GM12891 (cell line): ENCODE measurements at regions not wholly inside any gene's neighbourhood (a gene's known extent, or its start where the extent isn't known, plus 50 kb on each side); places are given as distances from the start of the nearest gene placed in this dataset.
"Not testable (repeated sequence)": the region's sequence is repeated elsewhere in the genome, so short reads cannot be mapped to it uniquely, and the experiment has no call there.

Experiments
- PAX5 ChIP-seq: IDR thresholded peaks from 2 replicates; pipeline ENCODE4 v1.6.1; 2011; ENCODE audit warnings: low read length, moderate library complexity, mild to moderate bottlenecking; ENCODE audit not compliant: insufficient read depth, severe bottlenecking
- POLR2A ChIP-seq: IDR thresholded peaks from 2 replicates; pipeline ENCODE4 v1.6.1; 2011; ENCODE audit warnings: low read depth, low read length, control low read depth
- POLR2AphosphoS5 ChIP-seq: IDR thresholded peaks from 2 replicates; pipeline ENCODE4 v1.6.1; 2011; ENCODE audit warnings: low read depth, low read length, control low read depth
- TAF1 ChIP-seq: IDR thresholded peaks from 2 replicates; pipeline ENCODE4 v1.6.1; 2011; ENCODE audit warnings: low read depth, low read length, control low read depth

- not testable (repeated sequence) for TF ChIP-seq POLR2A, POLR2AphosphoS5, PAX5, TAF1
These were observed 288.5 kb downstream of the GOLGA6L6 start for GRCh38 chr15:20253047-20253615.
